Progenitor cell of endocrine pancreas (in vitro differentiated cells): ENCODE measurements at regions not wholly inside any gene's neighbourhood (a gene's known extent, or its start where the extent isn't known, plus 50 kb on each side); places are given as distances from the start of the nearest gene placed in this dataset.
"Not testable (repeated sequence)": the region's sequence is repeated elsewhere in the genome, so short reads cannot be mapped to it uniquely, and the experiment has no call there.

Experiments used
- DNase-seq: peaks from one replicate; pipeline ENCODE4 v3.0.0; 2021; ENCODE audit warnings: low spot score; ENCODE audit not compliant: unreplicated experiment
- H3K27ac Mint-ChIP-seq: 2 replicates; pipeline ENCODE4 v1.8.0; 2021; ENCODE audit warnings: mild to moderate bottlenecking, moderate library complexity, mixed read lengths
- H3K27me3 Mint-ChIP-seq: 2 replicates; pipeline ENCODE4 v1.8.0; 2021; ENCODE audit warnings: mixed read lengths
- H3K36me3 Mint-ChIP-seq: 2 replicates; pipeline ENCODE4 v1.8.0; 2022; ENCODE audit warnings: mixed read lengths; ENCODE audit not compliant: insufficient read depth
- H3K4me1 Mint-ChIP-seq: 2 replicates; pipeline ENCODE4 v1.8.0; 2021; ENCODE audit warnings: low read depth, mixed read lengths
- H3K4me3 Mint-ChIP-seq: 2 replicates; pipeline ENCODE4 v1.8.0; 2021; ENCODE audit warnings: low read depth, mild to moderate bottlenecking, moderate library complexity, mixed read lengths
- H3K9me3 Mint-ChIP-seq: 2 replicates; pipeline ENCODE4 v1.8.0; 2021; ENCODE audit warnings: low read depth, mixed read lengths
- TF ChIP-seq, protein P1 (sequence below): fragments of 200-600 bp; sonication (generic); IDR thresholded peaks from one replicate; pipeline ENCODE4 v1.5.0; 2021; ENCODE audit warnings: antibody characterized with exemption, mild to moderate bottlenecking; ENCODE audit not compliant: unreplicated experiment

GRCh38 chr12:82300611-82301010, 57.6 kb downstream of the CCDC59 start:
- Mint-ChIP-seq H3K4me1 (peaks cover 1% of the 10 kb centered on the region), H3K27me3 (no peaks in the 10 kb centered on the region), H3K4me3 (no peak overlapping the region), H3K9me3 (no peaks in the 10 kb centered on the region), H3K36me3 (no peaks in the 10 kb centered on the region), H3K27ac (no peak overlapping the region)
- TF ChIP-seq, protein P1, sequence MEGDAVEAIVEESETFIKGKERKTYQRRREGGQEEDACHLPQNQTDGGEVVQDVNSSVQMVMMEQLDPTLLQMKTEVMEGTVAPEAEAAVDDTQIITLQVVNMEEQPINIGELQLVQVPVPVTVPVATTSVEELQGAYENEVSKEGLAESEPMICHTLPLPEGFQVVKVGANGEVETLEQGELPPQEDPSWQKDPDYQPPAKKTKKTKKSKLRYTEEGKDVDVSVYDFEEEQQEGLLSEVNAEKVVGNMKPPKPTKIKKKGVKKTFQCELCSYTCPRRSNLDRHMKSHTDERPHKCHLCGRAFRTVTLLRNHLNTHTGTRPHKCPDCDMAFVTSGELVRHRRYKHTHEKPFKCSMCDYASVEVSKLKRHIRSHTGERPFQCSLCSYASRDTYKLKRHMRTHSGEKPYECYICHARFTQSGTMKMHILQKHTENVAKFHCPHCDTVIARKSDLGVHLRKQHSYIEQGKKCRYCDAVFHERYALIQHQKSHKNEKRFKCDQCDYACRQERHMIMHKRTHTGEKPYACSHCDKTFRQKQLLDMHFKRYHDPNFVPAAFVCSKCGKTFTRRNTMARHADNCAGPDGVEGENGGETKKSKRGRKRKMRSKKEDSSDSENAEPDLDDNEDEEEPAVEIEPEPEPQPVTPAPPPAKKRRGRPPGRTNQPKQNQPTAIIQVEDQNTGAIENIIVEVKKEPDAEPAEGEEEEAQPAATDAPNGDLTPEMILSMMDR: no peak
- DNase-seq: no peak

DNA sequence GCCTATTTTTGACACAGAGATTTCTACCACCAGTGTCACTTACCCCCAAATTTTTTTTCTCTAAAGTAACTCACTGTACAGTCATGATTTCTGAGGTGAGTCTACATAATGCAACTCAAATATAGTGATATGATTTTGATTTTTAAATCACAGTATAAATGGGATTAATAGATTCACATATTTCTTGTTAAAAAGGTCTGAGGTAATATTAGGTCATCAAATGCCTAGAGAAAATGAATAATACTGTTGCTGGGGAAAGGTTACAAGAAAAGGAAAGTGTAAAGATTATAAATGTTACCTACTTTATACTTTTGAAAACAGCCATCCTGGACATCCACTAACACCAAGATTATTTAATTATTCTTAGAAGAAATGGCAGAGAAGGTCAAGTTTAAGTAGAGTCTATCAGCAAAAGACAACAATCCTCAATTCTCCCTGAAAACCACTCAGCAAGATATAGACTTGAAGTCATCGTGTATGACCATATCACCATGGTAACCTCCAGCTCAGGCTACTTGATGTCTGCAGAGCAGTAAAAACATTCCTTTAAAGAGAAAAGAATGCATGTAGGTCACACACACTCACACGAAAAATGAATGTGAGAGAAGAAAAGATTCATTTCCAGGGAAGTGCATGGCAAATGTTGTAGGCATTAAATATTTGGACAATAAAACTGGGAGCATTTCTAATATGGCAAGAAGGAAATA, 58.7 kb downstream of the CCDC59 start:
- H3K4me3 Mint-ChIP-seq: no peak overlapping the region
- no peaks in the 10 kb centered on the region for H3K36me3 Mint-ChIP-seq
- H3K27ac Mint-ChIP-seq: no peak overlapping the region
- H3K27me3 Mint-ChIP-seq: no peaks in the 10 kb centered on the region
- no peak for DNase-seq
- H3K9me3 Mint-ChIP-seq: no peaks in the 10 kb centered on the region
- H3K4me1 Mint-ChIP-seq: peaks cover 1% of the 10 kb centered on the region
- TF ChIP-seq, protein P1: no peak

DNA sequence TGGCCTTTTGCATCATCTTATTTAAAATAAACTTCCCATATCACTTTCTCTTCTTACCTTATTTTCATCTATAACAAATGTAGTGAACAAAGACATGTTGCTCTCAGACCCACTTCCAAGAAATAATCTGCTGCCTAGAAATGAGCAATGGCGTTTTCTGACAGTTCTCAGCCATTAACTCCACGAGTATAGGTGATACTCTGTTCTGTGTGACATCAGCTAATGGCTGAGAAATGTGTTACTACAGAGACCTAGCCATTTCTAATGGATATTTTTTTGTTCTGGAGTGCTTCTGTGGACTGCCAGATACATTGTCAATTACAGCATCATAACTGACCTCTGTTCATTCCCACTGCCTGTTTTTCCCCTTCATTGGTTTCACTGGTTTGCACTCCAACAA, 67.8 kb downstream of the CCDC59 start:
- H3K9me3 Mint-ChIP-seq: no peaks in the 10 kb centered on the region
- H3K4me1 Mint-ChIP-seq: no peaks in the 10 kb centered on the region
- H3K27me3 Mint-ChIP-seq: peaks cover 14% of the 10 kb centered on the region
- no peak overlapping the region for H3K4me3 Mint-ChIP-seq
- no peak overlapping the region for H3K27ac Mint-ChIP-seq
- H3K36me3 Mint-ChIP-seq: no peaks in the 10 kb centered on the region
- DNase-seq: no peak
- TF ChIP-seq, protein P1: no peak

DNA sequence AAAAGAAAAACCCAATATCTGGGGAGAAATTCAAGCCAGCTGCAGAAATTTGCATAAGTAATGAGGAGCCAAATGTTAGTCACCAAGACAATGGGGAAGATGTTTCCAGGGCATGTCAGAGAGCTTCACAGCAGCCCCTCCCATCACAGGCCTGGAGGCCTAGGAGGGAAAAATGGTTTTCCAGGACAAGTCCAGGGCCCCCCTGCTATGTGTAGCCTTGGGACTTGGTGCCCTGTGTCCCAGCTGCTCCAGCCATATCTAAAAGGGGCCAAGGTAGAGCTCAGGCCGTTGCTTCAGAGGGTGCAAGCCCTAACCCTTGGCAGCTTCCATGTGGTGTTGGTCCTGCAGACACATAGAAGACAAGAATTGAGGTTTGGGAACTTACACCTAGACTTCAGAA, 76.9 kb downstream of the CCDC59 start:
- not testable (repeated sequence) for H3K36me3 Mint-ChIP-seq, H3K4me3 Mint-ChIP-seq, H3K27me3 Mint-ChIP-seq, H3K4me1 Mint-ChIP-seq, H3K27ac Mint-ChIP-seq, DNase-seq, H3K9me3 Mint-ChIP-seq

GRCh38 chr12:82279536-82280058, 78.6 kb downstream of the CCDC59 start:
- no peak overlapping the region for H3K4me3 Mint-ChIP-seq
- DNase-seq: no peak
- H3K27ac Mint-ChIP-seq: no peak overlapping the region
- no peaks in the 10 kb centered on the region for H3K27me3 Mint-ChIP-seq
- peaks cover 7% of the 10 kb centered on the region for H3K9me3 Mint-ChIP-seq
- TF ChIP-seq, protein P1: no peak
- peaks cover 3% of the 10 kb centered on the region for H3K4me1 Mint-ChIP-seq
- no peaks in the 10 kb centered on the region for H3K36me3 Mint-ChIP-seq

DNA sequence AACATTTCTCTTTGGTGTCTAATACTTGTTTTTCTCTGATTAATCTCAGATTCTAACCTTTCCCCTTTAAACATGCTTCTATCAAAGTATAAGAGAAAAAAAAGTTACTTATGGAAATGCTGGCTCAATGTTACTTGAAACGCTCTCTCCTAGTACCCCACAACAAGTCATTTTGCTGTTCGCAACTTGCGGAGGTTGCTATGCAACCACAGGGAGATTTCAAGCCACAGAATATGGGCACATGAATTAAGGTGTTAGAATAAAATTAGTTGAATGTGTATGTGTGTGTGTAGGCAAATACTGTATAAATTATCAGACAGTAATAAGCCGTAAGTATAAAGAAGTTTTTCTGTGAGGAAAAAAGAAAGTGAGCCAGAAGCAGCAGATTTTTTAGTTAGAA, 80.6 kb downstream of the CCDC59 start:
- Mint-ChIP-seq H3K36me3 (no peaks in the 10 kb centered on the region), H3K4me1 (peaks cover 3% of the 10 kb centered on the region), H3K9me3 (peaks cover 7% of the 10 kb centered on the region), H3K27me3 (no peaks in the 10 kb centered on the region), H3K27ac (no peak overlapping the region), H3K4me3 (no peak overlapping the region)
- no peak for DNase-seq
- TF ChIP-seq, protein P1: no peak
